ENCODE measurements at regions not wholly inside any gene's neighbourhood (a gene's known extent, or its start where the extent isn't known, plus 50 kb on each side); places are given as distances from the start of the nearest gene placed in this dataset.
"Not testable (repeated sequence)": the region's sequence is repeated elsewhere in the genome, so short reads cannot be mapped to it uniquely, and the experiment has no call there.

DNA sequence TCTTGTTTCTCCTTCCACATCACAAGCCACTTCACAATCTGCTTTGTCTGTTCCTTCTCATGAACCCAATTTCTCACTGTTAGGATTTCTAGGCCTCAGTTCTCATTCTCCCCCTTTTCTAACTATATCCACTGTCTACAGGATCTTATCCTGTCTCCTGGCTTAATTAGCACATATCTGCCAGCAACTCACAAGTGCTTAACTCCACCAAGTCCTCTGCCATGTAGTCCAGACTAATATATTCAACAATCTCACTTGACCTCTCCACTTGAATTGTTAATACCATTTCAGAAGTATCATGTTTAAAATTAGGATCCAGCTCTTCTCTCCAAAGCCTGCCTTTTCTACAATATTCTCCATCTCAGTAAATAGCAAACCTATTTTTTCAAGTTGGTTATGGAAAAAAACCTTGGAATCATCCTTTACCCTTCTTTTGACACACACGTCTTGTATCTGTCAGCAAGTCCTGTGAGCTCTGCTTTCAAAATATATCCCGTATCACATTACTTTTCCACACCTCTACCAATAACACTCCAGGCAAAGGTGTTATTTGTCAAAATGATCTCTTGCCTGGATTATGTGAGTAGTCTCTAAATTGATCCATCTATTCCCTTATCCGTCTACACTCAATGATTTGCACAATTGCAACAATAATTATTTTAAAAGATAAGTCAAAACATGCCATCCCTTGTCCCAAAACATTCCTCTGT, 127.2 kb upstream of the SLIT2 start:
- no peak for DNase-seq (ENCODE audit: low read depth in 3 of 3, low spot score in 1 of 3)

DNA sequence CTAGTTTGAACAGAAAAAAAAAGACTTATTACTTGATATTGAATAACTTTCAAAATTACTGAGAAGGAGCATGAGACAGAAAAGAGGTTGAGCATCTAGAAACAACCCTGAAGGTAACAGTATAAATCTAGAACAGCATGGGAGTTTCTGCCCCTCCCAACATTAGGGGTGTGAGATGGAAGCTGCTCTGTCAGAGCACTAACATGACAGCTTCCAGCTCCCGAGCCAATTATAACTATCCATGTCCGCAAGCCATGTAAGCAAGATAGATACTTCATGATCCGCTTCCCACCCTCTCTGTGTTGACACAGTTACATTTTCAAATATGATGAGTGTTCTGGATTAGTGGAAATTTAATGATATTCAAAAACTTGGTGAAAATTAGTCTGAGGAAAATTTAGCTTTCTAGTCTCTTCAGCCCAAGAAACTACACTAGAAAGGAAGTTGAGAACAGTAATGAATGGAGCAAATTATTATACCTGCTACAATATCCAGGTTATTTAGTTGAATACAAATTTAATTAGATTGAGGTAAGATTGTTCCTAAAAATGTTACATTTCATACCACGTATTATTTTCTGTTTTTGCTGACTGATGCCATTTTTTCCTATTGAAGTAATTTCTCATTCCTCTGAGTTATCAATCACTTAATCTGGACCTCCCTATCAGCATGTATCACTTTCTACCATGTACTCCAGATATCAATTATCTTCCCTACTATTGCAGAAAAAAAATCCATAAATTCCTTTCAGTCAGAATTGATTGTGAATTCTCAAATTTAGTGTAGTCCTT, 129.3 kb upstream of the SLIT2 start:
- DNase-seq (ENCODE audit: low read depth in 3 of 3, low spot score in 1 of 3) = no peak

GRCh38 chr4:20119141-20119540, 132.6 kb upstream of the SLIT2 start:
- DNase-seq (ENCODE audit: low read depth in 3 of 3, low spot score in 1 of 3) = no peak

- DNase-seq (ENCODE audit: low read depth in 3 of 3, low spot score in 1 of 3) = no peak
Observed at GRCh38 chr4:20109391-20109790, 142.3 kb upstream of the SLIT2 start.

DNA sequence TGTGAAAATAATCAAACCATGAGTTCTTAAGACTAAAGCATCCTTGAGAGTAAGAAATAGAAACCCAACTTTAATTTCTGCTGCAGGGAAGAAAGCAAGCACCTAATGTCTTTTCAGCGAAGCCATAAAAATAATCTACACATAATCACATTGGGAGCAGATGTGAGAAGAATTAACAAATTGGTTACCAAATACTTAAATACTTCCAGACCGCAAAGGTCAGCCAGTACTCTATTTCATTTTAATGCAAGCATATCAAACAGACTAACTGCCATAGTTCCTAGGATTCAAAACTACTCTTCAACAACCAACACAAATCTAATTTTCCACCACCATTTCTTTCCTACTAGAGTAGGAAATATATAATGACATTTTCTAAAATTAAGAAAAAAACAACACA, 144.8 kb upstream of the SLIT2 start:
- no peak for DNase-seq (ENCODE audit: low read depth in 3 of 3, low spot score in 1 of 3)

DNA sequence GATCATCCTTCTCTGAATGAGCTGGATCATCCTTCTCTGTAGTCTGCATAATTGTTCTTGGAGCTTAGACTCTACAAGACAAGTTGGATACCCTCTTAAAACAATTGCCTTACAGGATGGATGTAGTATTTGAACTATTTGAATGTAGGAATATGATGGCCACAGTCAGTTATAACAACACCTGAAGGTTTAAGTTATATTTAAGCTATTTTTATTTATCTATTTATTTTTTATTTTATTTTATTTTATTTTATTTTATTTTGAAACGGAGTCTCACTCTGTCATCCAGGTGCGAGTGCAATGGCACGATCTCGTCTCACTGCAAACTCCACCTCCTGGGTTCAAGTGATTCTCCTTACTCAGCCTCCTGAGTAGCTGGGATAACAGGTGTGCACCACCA, 149.9 kb upstream of the SLIT2 start:
- no peak for DNase-seq (ENCODE audit: low read depth in 3 of 3, low spot score in 1 of 3)

DNA sequence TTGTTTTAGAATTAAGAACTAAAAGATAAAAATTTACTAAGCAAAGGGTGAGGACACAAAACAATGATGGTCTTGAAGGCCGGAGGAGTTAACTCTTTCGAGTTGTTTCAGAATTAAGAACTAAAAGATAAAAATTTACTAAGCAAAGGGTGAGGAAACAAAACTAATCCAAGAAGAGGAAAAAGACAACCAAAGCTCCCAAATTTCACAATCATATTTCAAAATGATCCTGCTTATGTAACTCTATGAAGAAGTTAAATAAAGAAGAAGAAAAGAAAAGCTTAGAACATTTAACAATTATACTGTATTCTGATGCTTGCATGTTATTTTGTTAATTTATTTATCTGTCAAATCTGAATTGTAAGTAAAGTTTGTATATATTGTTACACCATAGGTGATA, 154.8 kb upstream of the SLIT2 start:
- no peak for DNase-seq (ENCODE audit: low read depth in 3 of 3, low spot score in 1 of 3)

DNA sequence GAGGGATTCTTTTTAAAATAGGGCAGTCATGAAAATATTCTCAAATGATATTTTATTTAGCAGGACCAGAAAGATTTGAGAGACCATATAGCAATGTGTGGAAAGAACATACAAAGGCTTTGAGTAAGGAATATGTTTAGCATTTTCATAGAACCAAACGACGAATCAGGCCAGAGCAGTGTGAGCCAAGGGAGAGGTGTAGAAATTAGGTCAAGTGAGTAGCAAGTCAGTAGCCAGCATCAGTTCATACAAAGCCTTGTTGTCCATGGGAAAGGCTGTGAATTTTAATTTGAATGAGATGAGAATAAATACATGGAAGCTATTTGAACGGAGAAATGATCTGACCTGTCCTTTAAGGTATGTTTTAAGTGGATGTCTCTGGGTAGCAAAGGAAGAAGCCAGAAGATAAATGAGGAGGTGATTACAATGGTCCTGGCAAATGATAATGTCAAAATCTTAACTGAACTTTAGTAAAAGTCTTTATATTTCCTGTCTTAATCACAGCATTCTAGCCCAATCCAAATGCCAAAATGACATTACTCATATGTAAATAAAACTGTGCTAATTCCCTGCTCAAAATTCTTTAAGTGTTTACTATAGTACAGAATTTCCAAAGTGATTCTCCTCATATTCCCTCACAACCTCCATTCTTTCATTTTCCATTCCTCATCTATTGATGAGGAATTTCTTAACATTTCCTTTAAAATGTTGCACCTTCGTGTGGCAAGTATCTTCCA, 155.7 kb upstream of the SLIT2 start:
- no peak for DNase-seq (ENCODE audit: low read depth in 3 of 3, low spot score in 1 of 3)

GRCh38 chr4:20091781-20092180, 159.9 kb upstream of the SLIT2 start:
- no peak for DNase-seq (ENCODE audit: low read depth in 3 of 3, low spot score in 1 of 3)

- no peak for DNase-seq (ENCODE audit: low read depth in 3 of 3, low spot score in 1 of 3)
Observed at GRCh38 chr4:20087522-20087911, 164.2 kb upstream of the SLIT2 start.

- DNase-seq (ENCODE audit: low read depth in 3 of 3, low spot score in 1 of 3) = no peak
Observed at GRCh38 chr4:20086799-20087521, 164.7 kb upstream of the SLIT2 start.

DNA sequence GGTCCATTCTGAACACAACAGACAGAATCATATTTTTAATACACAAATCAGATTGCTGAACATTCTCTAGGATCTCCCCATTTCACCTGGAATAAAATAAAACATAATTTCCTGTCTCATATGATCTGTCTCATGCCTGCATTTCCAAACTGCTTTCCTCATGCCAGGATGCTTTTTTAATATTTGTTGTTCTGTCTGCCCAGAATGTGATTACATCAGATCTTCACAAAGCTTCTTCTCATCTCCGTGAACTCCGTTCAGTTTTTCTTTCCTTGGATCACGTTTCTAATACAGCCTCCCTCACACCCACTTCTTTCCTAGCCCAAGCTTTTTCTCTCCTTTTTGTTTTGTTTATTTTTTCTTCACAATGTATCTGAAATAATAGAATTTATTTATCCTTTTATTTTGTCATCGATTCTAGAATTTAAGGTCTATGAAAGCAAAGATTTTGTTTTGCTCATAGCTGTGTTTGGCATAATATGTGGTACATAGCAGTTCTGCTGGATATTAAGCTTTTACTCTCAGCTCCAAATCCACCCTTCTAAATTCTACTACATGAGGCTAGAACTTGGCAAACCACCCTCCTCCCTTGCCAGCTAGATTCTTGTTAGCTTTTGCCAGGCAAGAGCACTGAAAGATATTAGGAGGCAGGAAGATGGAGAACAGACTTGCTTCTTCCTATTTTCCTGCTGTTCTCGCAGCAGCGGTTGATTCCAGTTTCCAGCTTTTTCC, 165.5 kb upstream of the SLIT2 start:
- DNase-seq (ENCODE audit: low read depth in 3 of 3, low spot score in 1 of 3) = no peak

- DNase-seq (ENCODE audit: low read depth in 3 of 3, low spot score in 1 of 3) = no peak
Observed at GRCh38 chr4:20085653-20086052, 166.1 kb upstream of the SLIT2 start.

DNA sequence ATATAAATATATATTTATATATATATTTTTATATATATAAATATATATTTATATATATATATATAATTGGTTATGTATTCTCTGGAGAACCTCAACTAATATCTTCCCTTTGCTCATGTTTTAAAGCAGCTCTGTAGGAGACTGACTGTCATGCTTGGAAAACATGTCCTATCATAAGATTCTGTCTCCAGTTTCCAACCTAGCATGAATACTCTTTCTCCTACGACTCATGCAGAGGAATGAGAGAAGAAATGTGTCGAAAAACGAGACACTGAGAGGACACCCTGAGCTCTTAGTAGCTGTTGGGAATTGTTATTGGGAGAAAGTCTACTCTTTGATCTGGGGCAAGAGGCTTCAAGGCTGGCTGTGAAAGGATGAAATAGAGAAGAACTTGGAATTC, 166.5 kb upstream of the SLIT2 start:
- no peak for DNase-seq (ENCODE audit: low read depth in 3 of 3, low spot score in 1 of 3)

DNA sequence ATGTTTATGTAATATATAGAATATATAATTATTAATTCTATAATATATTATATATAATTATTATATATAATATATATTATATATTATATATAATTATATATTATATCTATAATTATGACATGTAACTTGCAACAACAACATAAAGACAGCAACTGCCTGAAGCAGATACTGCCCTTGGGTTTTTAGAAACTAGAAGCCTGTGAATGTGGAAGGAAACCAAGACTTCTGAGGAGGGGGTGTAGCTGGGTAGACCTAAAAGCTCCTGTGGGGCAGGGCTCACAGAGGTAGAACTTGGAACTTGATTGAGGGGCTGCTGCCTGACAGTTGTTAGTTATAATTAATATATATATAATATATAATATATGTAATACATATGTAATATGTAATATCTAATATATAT, 167.2 kb upstream of the SLIT2 start:
- DNase-seq (ENCODE audit: low read depth in 3 of 3, low spot score in 1 of 3) = no peak

DNA sequence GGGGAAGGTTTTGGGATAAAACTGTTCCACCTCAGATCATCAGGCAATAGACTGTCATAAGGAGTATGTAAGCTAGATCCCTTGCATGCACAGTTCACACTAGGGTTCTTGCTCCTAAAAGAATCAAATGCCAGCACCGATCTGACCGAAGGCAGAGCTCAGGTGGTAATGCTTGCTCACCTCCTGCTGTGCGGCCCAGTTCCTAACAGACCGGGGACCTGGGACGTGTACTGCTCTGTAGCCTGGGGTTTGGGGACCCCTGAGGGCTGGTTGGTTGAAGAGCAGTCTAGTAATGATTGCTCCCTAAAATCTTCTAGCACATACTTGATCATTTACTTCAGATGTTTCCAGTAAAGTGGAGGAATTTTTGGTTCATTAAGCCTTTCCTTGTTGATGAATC, 173.1 kb upstream of the SLIT2 start:
- no peak for DNase-seq (ENCODE audit: low read depth in 3 of 3, low spot score in 1 of 3)

GRCh38 chr4:20075248-20075871, 176.3 kb upstream of the SLIT2 start:
- DNase-seq (ENCODE audit: low read depth in 3 of 3, low spot score in 1 of 3) = no peak

DNA sequence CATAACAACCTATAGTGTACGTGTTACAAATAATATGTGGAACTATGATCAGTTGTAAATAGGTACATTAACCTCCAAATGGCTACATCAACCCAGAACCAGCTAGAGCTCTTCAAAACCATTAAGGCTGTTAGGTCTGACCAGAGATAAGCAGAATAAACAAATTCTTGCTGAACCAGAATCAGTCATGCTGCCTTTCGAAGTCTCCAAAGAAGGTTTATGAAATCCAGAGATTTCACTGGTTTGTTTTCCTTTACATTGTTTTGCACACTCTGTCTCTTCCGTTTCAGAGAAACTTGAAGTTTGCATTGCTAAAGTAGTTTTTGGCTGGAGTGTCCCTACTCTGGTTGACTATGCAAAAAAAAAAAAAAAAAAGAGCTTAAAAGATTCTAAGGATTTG, 177.3 kb upstream of the SLIT2 start:
- DNase-seq (ENCODE audit: low read depth in 3 of 3, low spot score in 1 of 3) = no peak

DNA sequence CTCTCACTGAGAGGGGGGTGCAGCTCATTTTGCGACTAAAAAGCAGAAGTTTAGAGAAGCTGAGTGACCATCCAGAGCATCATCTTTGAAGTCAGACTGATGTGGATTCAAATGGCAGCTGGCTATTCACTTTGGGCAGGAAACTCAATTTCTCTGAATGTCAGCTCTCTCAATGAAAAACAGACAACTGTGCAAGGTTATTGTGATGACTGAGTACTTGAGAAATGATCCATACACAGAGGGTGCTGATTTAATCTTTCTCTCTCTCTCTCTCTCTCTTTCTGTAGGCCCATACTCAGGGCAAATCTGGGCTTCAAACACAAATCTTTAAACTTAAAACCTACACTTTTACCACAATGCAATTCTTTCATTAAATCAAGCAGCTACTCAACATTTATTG, 185.8 kb upstream of the SLIT2 start:
- DNase-seq (ENCODE audit: low read depth in 3 of 3, low spot score in 1 of 3) = no peak

- not testable (repeated sequence) for DNase-seq (ENCODE audit: low read depth in 3 of 3, low spot score in 1 of 3)
Observed at GRCh38 chr4:20062857-20063256, 188.8 kb upstream of the SLIT2 start.
